ENCODE measurements at regions not wholly inside any gene's neighbourhood (a gene's known extent, or its start where the extent isn't known, plus 50 kb on each side); places are given as distances from the start of the nearest gene placed in this dataset.
"Not testable (repeated sequence)": the region's sequence is repeated elsewhere in the genome, so short reads cannot be mapped to it uniquely, and the experiment has no call there.

DNA sequence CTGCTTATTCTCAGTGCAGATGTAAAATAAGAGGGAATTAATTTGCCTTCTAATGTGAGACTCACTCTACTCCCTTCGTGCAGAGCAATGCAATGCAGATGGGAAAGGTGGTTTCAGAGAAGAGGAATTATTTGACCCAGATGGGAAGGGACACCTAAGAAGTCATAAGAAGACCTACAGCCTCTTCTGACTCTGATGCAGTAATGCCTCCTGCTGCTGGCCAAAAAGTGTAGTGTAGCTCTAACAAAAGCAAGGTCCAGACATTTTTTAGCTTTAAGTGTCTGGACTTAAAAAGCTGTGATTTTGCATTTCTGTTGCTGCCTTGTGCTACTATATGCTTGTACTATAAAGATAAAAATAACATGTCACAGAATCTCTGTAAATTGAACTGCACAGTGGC, 501.4 kb downstream of the TTLL7 start:
- no peak overlapping the region for H3K4me3 ChIP-seq (ENCODE audit: low read depth, low read length)
- TF ChIP-seq, protein P1, sequence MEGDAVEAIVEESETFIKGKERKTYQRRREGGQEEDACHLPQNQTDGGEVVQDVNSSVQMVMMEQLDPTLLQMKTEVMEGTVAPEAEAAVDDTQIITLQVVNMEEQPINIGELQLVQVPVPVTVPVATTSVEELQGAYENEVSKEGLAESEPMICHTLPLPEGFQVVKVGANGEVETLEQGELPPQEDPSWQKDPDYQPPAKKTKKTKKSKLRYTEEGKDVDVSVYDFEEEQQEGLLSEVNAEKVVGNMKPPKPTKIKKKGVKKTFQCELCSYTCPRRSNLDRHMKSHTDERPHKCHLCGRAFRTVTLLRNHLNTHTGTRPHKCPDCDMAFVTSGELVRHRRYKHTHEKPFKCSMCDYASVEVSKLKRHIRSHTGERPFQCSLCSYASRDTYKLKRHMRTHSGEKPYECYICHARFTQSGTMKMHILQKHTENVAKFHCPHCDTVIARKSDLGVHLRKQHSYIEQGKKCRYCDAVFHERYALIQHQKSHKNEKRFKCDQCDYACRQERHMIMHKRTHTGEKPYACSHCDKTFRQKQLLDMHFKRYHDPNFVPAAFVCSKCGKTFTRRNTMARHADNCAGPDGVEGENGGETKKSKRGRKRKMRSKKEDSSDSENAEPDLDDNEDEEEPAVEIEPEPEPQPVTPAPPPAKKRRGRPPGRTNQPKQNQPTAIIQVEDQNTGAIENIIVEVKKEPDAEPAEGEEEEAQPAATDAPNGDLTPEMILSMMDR (IDR thresholded peaks at IDR 0.05; ENCODE audit: low read depth, low read length), result peak; percentile 15
- no peak for DNase-seq (ENCODE audit: low read depth, low spot score)
- in situ Hi-C loops (cut with HindIII; ENCODE audit: low sequenced_read_pairs), result no loop called here

DNA sequence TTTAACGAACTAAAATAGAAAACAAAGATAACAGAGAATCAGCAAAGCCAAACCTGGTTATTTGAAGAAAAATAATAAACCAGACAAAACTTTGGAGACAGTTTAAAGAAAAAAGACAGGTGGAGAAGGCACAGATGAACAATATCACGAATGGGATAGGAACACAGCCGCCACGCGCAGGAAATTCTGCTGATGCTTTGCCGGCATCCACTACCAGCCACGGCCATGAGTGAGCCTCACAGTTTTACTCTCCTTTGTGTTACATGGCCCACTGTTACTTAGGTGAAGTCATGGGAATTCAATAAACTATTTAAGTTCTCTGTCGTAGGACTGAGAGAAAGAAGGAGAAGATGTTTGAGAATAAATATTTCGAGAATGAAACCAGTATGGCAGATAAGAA, 503.4 kb downstream of the TTLL7 start:
- no peak for DNase-seq (ENCODE audit: low read depth, low spot score)
- in situ Hi-C loops (cut with HindIII; ENCODE audit: low sequenced_read_pairs), result no loop called here
- TF ChIP-seq, protein P1 (IDR thresholded peaks at IDR 0.05; ENCODE audit: low read depth, low read length), result no peak
- no peak overlapping the region for H3K4me3 ChIP-seq (ENCODE audit: low read depth, low read length)

DNA sequence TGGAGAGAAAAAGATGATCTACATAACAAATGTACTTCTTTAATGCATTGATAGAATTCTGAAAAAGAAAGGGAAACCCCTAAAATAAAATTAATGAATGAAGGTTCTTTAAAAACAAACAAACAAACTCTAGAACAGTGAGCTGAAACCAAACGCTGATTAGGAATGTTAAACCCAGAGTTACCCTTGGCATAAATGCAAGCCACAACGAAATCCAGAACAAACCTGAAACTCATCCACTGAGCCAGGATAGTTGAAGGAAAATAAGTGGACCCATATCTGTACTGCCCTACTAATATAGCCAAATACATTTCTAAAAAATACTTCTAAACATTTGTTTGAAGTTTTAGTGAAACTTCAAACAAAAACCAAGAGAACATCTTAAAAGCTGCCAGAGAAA, 505.3 kb downstream of the TTLL7 start:
- no peak overlapping the region for H3K4me3 ChIP-seq (ENCODE audit: low read depth, low read length)
- DNase-seq (ENCODE audit: low read depth, low spot score), result no peak
- in situ Hi-C loops (cut with HindIII; ENCODE audit: low sequenced_read_pairs), result no loop called here
- TF ChIP-seq, protein P1 (IDR thresholded peaks at IDR 0.05; ENCODE audit: low read depth, low read length), result no peak

DNA sequence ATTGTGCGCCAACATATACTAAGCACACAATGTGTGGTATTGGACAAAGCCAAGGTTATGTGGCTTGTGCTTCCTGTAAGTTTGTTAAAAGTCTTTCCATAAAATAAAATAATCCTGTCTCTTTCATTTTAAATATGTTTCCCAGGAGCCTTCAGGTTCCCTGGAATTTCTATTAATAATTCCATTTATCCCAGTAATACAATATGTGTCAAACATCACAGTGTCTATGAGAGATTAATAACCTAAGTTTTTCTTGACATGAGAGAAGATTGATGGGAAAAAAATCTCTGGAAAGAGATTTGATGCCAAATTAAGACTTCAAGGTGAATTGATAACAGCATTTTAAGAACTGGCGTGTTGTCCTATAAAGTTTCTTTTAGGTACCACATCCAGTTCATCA, 507.0 kb downstream of the TTLL7 start:
- H3K4me3 ChIP-seq (ENCODE audit: low read depth, low read length), result no peak overlapping the region
- DNase-seq (ENCODE audit: low read depth, low spot score), result no peak
- in situ Hi-C loops (cut with HindIII; ENCODE audit: low sequenced_read_pairs), result no loop called here
- TF ChIP-seq, protein P1 (IDR thresholded peaks at IDR 0.05; ENCODE audit: low read depth, low read length), result no peak

DNA sequence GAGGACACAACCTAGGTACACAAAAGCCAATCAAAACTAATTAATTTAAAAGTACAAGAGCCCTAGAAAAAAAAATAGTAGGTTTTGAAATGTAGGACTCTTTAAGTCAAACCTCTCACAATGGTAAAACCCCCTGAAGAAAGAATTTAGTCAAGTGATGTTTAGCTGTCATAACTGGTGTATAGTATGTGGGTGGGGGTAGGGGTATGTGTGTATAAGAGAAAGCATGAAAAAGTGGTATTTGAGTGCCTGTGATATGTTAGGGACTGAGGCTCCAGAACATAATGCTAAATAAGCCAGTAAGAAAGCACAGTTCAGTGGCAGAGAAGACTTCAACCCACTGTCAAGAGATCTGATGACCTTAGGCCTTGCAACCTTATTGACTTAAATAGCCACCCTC, 507.9 kb downstream of the TTLL7 start:
- no peak for DNase-seq (ENCODE audit: low read depth, low spot score)
- in situ Hi-C loops (cut with HindIII; ENCODE audit: low sequenced_read_pairs), result no loop called here
- TF ChIP-seq, protein P1 (IDR thresholded peaks at IDR 0.05; ENCODE audit: low read depth, low read length), result no peak
- no peak overlapping the region for H3K4me3 ChIP-seq (ENCODE audit: low read depth, low read length)

DNA sequence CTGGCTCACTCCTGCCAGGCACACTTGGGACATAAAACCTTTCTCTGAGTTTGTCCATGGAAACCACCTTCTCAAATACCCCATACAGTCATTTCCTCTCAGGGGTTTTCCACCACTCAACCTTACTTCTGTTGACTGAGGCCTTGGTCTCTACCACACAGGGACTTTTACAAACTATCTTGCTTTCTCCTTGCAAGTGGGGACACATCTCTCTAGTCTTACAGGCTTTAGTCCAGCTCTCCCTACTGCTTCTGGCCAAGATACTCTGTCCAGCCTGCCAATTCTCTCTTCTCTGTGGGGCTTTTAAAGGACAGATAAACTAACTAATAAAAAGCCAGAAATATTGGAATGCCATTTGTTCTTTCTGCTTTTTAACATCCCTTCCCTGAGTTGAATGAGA, 510.8 kb downstream of the TTLL7 start:
- in situ Hi-C loops (cut with HindIII; ENCODE audit: low sequenced_read_pairs); DNase-seq (ENCODE audit: low read depth, low spot score); H3K4me3 ChIP-seq (ENCODE audit: low read depth, low read length): not testable (repeated sequence)

DNA sequence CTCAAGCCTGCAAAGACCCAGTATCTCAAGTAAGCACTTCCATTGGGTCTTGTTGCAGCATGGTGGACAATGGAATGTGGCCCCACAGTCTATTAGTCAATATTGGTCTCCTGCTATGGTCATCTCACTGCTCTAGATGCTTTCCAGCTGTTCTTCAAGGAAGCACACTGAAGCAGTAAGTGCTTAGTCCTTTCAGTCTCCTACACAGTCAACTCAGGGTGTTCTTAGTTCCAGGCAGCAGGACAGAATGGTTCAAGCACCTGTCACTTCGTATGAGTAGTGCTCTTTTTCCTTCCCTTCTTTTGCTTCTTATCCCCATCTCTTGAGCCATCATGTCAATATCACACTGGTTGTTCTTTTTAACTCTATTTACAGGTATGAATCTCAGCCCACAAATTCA, 511.5 kb downstream of the TTLL7 start:
- in situ Hi-C loops (cut with HindIII; ENCODE audit: low sequenced_read_pairs); H3K4me3 ChIP-seq (ENCODE audit: low read depth, low read length); DNase-seq (ENCODE audit: low read depth, low spot score): not testable (repeated sequence)

DNA sequence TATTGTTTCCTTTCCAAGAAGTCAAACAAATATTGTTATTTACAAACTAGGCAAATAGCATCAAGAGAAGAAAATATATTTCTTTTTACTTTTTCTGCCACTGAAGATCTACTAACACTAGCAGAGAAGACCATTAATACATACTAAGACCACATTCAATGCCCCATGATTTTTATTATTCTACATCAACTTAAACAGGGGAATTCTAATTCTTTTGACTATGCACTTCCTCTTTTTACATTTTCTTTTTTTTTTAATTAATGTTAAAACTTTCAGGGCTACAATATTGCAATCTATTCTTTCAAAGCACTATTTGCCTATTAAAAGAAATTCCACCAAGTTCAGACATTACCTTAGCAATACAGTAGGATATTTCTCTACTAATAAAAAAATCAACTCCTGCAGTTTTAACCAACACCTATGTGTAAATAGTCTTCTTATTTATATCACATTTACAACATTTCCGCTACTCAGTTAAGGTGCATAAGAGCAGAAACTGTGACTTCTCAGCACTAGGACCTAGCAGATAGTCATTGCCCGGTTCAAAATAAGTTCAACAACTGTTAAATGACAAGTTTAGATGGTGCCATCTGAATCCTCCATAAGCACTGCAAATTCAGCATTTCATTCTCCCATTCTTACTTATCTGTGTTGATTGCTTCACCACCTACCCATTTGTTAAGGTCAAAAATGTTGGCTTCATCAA, 513.5 kb downstream of the TTLL7 start:
- H3K4me3 ChIP-seq (ENCODE audit: low read depth, low read length); DNase-seq (ENCODE audit: low read depth, low spot score); in situ Hi-C loops (cut with HindIII; ENCODE audit: low sequenced_read_pairs): not testable (repeated sequence)

DNA sequence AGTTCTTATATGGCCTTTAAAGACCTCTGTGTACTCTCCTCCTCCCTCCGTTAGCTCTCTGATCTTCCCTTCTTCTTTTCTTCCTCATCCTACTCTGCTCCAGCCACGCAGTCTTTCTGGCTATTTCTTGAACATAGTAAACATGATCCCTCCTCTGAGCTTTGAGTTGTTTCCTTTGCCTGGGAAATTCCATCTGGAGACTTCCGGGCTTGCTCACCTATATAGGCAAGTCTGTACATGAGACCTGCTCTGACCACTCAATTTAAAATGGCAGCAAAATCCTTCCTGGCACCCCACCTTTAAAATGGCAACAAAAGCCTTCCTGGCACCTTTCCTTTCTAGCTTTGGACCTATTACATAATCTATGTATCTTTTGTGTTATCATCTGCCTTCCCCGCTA, 517.6 kb downstream of the TTLL7 start:
- H3K4me3 ChIP-seq (ENCODE audit: low read depth, low read length); in situ Hi-C loops (cut with HindIII; ENCODE audit: low sequenced_read_pairs); DNase-seq (ENCODE audit: low read depth, low spot score): not testable (repeated sequence)

DNA sequence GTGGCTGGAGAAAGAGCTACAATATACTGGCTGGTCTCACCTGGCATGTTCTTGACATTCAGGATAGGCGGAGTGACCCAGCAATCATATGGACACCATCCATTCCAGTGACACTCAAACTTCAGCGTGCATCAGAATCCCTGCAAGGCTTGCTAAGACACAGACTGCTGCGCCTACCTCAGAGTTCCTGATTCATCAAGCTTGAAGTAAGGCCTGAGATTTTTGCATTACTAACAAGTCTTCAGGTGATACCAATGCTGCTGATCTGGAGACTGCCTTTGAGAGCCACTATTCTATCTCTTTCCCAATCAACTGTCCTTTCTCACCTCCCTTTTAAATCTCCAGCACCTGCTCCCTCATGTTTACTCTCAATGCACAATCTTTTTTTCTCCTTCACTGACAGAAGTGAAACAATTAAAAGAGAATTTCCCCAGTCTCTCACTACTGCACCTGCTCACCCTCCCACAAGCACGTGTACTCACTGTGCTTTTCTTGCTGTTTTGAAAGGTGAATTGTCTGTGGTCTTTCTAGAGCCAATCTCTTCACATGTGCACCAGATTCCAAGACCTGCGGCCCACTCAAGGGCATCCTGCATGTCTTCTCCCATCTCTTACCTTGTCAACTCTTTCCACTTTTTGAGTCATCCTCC, 519.2 kb downstream of the TTLL7 start:
- H3K4me3 ChIP-seq (ENCODE audit: low read depth, low read length); DNase-seq (ENCODE audit: low read depth, low spot score); in situ Hi-C loops (cut with HindIII; ENCODE audit: low sequenced_read_pairs): not testable (repeated sequence)

DNA sequence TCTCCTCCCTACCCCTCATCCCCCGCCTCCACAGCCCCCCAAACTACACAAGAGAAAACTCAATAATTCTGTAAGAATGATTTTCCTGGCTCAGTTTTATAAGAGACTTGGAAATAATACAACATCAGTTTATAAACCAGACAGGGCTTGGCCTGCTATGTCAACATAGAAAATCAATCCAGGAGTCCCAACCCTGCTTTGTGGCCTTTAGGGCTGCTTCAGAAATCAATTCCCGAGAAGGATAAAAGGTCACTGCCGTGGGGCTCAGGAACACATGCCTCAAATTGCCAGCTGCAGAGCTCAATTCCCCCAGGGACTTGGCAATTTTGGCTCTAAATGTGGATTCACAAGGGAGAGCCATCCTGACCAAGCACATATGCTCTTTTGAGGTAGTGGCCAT, 520.8 kb downstream of the TTLL7 start:
- in situ Hi-C loops (cut with HindIII; ENCODE audit: low sequenced_read_pairs); DNase-seq (ENCODE audit: low read depth, low spot score); H3K4me3 ChIP-seq (ENCODE audit: low read depth, low read length): not testable (repeated sequence)

DNA sequence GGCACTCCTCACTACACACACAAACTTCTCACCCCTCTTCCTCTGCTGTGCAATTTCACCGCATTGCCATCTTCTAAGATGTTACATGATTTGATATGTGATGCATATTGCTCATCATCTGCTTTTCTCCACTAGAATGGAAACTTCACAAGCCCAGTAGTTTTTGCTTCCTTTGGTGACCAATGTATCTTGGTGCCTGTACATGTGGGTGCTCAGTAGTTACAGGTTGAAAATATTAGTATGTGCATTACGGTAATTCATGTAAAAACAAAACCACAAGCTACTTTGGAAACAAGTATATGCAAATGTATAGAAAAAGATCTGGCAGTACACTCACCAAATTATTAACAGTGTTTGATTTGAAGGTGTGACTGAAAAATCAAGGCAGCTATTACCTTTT, 522.4 kb downstream of the TTLL7 start:
- H3K4me3 ChIP-seq (ENCODE audit: low read depth, low read length); DNase-seq (ENCODE audit: low read depth, low spot score); in situ Hi-C loops (cut with HindIII; ENCODE audit: low sequenced_read_pairs): not testable (repeated sequence)

Data from astrocyte of the spinal cord (primary cell).